ENCODE measurements at regions not wholly inside any gene's neighbourhood (a gene's known extent, or its start where the extent isn't known, plus 50 kb on each side); places are given as distances from the start of the nearest gene placed in this dataset.

GRCh38 chr7:133196856-133197612 is 55.8 kb upstream of the EXOC4 start:
- TF ChIP-seq, protein P1, sequence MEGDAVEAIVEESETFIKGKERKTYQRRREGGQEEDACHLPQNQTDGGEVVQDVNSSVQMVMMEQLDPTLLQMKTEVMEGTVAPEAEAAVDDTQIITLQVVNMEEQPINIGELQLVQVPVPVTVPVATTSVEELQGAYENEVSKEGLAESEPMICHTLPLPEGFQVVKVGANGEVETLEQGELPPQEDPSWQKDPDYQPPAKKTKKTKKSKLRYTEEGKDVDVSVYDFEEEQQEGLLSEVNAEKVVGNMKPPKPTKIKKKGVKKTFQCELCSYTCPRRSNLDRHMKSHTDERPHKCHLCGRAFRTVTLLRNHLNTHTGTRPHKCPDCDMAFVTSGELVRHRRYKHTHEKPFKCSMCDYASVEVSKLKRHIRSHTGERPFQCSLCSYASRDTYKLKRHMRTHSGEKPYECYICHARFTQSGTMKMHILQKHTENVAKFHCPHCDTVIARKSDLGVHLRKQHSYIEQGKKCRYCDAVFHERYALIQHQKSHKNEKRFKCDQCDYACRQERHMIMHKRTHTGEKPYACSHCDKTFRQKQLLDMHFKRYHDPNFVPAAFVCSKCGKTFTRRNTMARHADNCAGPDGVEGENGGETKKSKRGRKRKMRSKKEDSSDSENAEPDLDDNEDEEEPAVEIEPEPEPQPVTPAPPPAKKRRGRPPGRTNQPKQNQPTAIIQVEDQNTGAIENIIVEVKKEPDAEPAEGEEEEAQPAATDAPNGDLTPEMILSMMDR (IDR thresholded peaks at IDR 0.05), result no peak
- no peak for TF ChIP-seq POLR2A (IDR thresholded peaks at IDR 0.05)
